Cardiac septum (tissue), 1 donor: ENCODE measurements at regions not wholly inside any gene's neighbourhood (a gene's known extent, or its start where the extent isn't known, plus 50 kb on each side); places are given as distances from the start of the nearest gene placed in this dataset.
"Not testable (repeated sequence)": the region's sequence is repeated elsewhere in the genome, so short reads cannot be mapped to it uniquely, and the experiment has no call there.

Source experiments
- DNase-seq: peaks from one replicate; pipeline ENCODE4 v3.0.0-alpha.2; 2020; ENCODE audit warnings: low spot score
- intact Hi-C: fragments of 100-400 bp; cut with DNase I; formaldehyde crosslinking; loops from one replicate; pipeline ENCODE4 v1.14.0; 2022
- donor health status: DM: no; HTN: no; CAD: no.

DNA sequence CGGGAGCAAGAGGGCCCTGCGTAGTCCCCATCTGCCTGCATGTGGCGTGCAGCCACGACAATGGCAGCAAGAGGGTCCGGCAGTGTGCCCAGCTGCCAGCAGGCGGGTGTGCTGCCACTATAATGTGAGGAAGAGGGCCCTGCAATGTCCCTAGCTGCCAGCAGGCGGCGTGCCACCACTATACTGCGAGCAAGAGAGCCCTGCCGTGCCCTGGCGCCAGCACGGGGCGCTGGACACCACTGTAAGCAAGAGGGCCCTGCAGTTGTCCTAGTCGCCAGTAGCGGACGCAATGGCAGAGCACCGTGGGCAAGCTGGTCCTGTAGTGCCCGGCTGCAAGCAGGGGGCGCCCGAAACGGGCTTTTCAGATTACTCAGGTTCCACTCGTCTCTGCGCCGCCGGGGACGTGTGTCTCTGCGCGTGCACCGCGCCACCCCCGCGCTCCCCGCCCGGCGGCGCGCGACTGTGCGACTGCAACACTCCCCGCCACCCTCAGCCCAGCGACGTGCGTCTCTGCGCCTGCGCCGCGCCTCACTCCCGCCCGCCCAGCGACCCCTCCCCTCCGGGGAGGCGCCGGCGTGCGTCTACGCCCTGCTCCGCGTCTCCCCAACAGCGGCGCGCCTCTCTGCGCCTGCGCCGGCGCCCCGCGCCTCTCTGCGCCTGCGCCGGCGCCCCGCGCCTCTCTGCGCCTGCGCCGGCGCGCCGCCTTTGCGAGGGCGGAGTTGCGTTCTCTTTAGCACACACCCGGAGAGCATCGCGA, 159.4 kb upstream of the FRG2B start:
- peak; percentile 20 for DNase-seq
- intact Hi-C loops = not testable (repeated sequence)

- intact Hi-C loops, DNase-seq: not testable (repeated sequence)
Observed at GRCh38 chr10:133785178-133785577, 158.6 kb upstream of the FRG2B start.

DNA sequence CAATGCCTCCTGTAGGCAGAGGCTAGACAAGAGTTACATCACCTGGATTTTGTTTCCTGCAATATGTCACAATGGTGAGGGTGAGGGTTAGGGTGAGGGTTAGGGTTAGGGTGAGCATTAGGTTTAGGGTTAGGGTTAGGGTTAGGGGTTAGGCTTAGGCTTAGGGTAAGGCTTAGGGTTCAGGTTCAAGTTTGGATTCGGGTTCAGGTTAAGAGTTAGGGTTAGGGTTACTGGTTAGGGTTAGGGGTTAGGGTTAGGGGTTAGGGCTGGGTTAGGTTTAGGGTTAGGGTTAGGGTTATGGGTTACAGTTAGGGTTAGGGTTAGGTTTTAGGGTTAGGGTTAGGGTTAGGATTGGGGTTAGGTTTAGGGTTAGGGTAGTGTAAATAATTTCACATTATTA, 138.7 kb upstream of the FRG2B start:
- DNase-seq, intact Hi-C loops: not testable (repeated sequence)

DNA sequence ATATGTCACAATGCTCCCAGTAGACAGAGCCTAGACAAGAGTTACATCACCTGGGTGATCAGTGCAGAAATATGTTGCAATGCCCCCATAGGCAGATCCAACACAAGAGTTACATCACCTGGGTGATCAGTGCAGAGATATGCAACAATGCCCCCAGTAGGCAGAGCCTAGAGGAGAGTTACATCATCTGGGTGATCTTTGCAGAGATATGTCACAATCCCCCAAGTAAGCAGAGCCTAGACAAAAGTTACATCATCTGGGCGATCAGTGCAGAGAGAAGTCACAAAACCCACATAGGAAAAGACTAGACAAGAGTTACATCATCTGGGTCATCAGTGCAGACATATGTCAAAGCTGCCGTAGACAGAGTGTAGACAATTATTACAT, 138.2 kb upstream of the FRG2B start:
- DNase-seq, intact Hi-C loops: not testable (repeated sequence)

- peak; percentile 14 for DNase-seq
- intact Hi-C loops = not testable (repeated sequence)
Observed at GRCh38 chr10:133763875-133764822, 137.6 kb upstream of the FRG2B start.

DNA sequence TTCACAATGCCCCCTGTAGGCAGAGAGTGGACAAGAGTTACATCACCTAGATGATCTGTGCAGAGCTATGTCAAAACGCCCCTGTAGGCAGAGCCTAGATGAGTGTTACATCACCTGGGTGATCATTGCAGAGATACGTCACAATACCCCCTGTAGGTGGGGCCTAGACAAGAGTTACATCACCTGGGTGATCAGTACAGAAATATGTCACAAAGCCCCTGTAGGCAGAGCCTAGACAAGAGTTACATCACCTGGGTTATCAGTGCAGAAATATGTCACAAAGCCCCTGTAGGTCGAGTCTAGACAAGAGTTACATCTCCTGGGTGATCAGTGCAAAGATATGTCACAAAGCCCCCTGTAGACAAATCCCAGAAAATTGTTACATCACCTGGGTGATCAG, 136.6 kb upstream of the FRG2B start:
- intact Hi-C loops, DNase-seq: not testable (repeated sequence)

DNA sequence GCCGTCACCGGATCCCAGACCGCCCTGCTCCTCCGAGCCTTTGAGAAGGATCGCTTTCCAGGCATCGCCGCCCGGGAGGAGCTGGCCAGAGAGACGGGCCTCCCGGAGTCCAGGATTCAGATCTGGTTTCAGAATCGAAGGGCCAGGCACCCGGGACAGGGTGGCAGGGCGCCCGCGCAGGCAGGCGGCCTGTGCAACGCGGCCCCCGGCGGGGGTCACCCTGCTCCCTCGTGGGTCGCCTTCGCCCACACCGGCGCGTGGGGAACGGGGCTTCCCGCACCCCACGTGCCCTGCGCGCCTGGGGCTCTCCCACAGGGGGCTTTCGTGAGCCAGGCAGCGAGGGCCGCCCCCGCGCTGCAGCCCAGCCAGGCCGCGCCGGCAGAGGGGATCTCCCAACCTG, 127.0 kb upstream of the FRG2B start:
- intact Hi-C loops = not testable (repeated sequence)

More for the DNA sequence above, 127.0 kb upstream of the FRG2B start:
- DNase-seq = not testable (repeated sequence)
